Neural cell (in vitro differentiated cells): ENCODE measurements at regions not wholly inside any gene's neighbourhood (a gene's known extent, or its start where the extent isn't known, plus 50 kb on each side); places are given as distances from the start of the nearest gene placed in this dataset.

Experiments
- H2AFZ ChIP-seq: fragments of 200-600, 300-800 bp; sonication (generic), shearing (Covaris generic); 2 replicates; pipeline ENCODE4 v1.6.0; 2014; ENCODE audit warnings: low read depth, mild to moderate bottlenecking, antibody characterized with exemption, low read length, moderate library complexity
- H3F3A ChIP-seq: fragments of 200-600 bp; shearing (Covaris generic); 2 replicates; pipeline ENCODE4 v1.6.1; 2016; ENCODE audit warnings: mild to moderate bottlenecking, moderate library complexity, mixed read lengths, antibody characterized with exemption, low read length; ENCODE audit not compliant: insufficient read depth, poor library complexity, severe bottlenecking
- H3K27ac ChIP-seq: fragments of 200-600, 300-800 bp; sonication (generic), shearing (Covaris generic); 2 replicates; pipeline ENCODE4 v1.5.1; 2014; ENCODE audit warnings: mild to moderate bottlenecking, low read length, moderate library complexity
- H3K27me3 ChIP-seq: fragments of 300-800, 200-600 bp; sonication (generic), shearing (Covaris generic); 2 replicates; pipeline ENCODE4 v1.6.0; 2014; ENCODE audit warnings: mild to moderate bottlenecking, low read depth, low read length, moderate library complexity; ENCODE audit not compliant: insufficient read depth
- H3K36me3 ChIP-seq: fragments of 300-800, 200-600 bp; sonication (generic), shearing (Covaris generic); 2 replicates; pipeline ENCODE4 v1.5.1; 2014; ENCODE audit warnings: mild to moderate bottlenecking, antibody characterized with exemption, low read length, moderate library complexity; ENCODE audit not compliant: insufficient read depth
- H3K4me2 ChIP-seq: fragments of 300-800, 200-600 bp; sonication (generic), shearing (Covaris generic); 2 replicates; pipeline ENCODE4 v1.6.0; 2014; ENCODE audit warnings: mild to moderate bottlenecking, low read length
- H3K4me3 ChIP-seq: fragments of 300-800, 200-600 bp; sonication (generic), shearing (Covaris generic); 2 replicates; pipeline ENCODE4 v1.5.1; 2014; ENCODE audit warnings: mild to moderate bottlenecking, low read length, moderate library complexity
- H3K79me2 ChIP-seq: fragments of 200-600 bp; shearing (Covaris generic); replicated peaks from 2 replicates; pipeline ENCODE4 v1.6.0; 2014; ENCODE audit warnings: mild to moderate bottlenecking, low read length, moderate library complexity; ENCODE audit not compliant: insufficient read depth
- H3K9ac ChIP-seq: fragments of 300-800, 200-600 bp; sonication (generic), shearing (Covaris generic); 2 replicates; pipeline ENCODE4 v1.6.1; 2016; ENCODE audit warnings: mild to moderate bottlenecking, low read length, mixed read lengths
- H3K9me2 ChIP-seq: fragments of 200-600 bp; shearing (Covaris generic); 2 replicates; pipeline ENCODE4 v1.6.1; 2016; ENCODE audit warnings: mild to moderate bottlenecking, low read length, mixed read lengths; ENCODE audit not compliant: insufficient read depth
- H3K9me3 ChIP-seq: fragments of 200-600, 300-800 bp; sonication (generic), shearing (Covaris generic); 2 replicates; pipeline ENCODE4 v1.6.1; 2016; ENCODE audit warnings: mild to moderate bottlenecking, mixed run types, low read length, moderate library complexity, mixed read lengths
- H4K20me1 ChIP-seq: fragments of 200-600 bp; shearing (Covaris generic); 2 replicates; pipeline ENCODE4 v1.6.1; 2016; ENCODE audit warnings: mild to moderate bottlenecking, mixed run types; ENCODE audit not compliant: insufficient read depth
- EP300 ChIP-seq: fragments of 450-650 bp; conservative IDR thresholded peaks from 2 replicates; pipeline ENCODE4 v1.6.1; 2014; ENCODE audit warnings: antibody characterized with exemption, mild to moderate bottlenecking, moderate library complexity; ENCODE audit not compliant: poor library complexity, severe bottlenecking
- EZH2 ChIP-seq: fragments of 200-600, 300-800 bp; shearing (Covaris generic), sonication (generic); IDR thresholded peaks from 2 replicates; pipeline ENCODE4 v1.6.1; 2014; ENCODE audit warnings: antibody characterized with exemption, low read length, borderline replicate concordance, mild to moderate bottlenecking; ENCODE audit not compliant: insufficient read depth, poor library complexity, severe bottlenecking
- MXI1 ChIP-seq: fragments of 450-650 bp; conservative IDR thresholded peaks from 2 replicates; pipeline ENCODE4 v1.6.1; 2014; ENCODE audit warnings: antibody characterized with exemption, mild to moderate bottlenecking; ENCODE audit not compliant: poor library complexity, severe bottlenecking
- POLR2AphosphoS5 ChIP-seq: IDR thresholded peaks from 2 replicates; pipeline ENCODE4 v1.6.1; 2012
- RAD21 ChIP-seq: fragments of 450-650 bp; conservative IDR thresholded peaks from 2 replicates; pipeline ENCODE4 v1.6.1; 2014; ENCODE audit warnings: antibody characterized with exemption, mild to moderate bottlenecking, moderate library complexity
- SMC3 ChIP-seq: fragments of 450-650 bp; conservative IDR thresholded peaks from 2 replicates; pipeline ENCODE4 v1.6.1; 2014; ENCODE audit warnings: antibody characterized with exemption, mild to moderate bottlenecking, moderate library complexity; ENCODE audit not compliant: poor library complexity
- TAF1 ChIP-seq: IDR thresholded peaks from 2 replicates; pipeline ENCODE4 v1.6.1; 2012; ENCODE audit warnings: low read depth
- TF ChIP-seq, protein P1 (sequence below): fragments of 450-650 bp; IDR thresholded peaks from 2 replicates; pipeline ENCODE4 v1.5.1; 2014; ENCODE audit warnings: antibody characterized with exemption, mild to moderate bottlenecking, moderate library complexity; ENCODE audit not compliant: poor library complexity, severe bottlenecking
- TF ChIP-seq, protein P2 (sequence below): IDR thresholded peaks from 2 replicates; pipeline ENCODE4 v1.6.1; 2012; ENCODE audit warnings: borderline replicate concordance

DNA sequence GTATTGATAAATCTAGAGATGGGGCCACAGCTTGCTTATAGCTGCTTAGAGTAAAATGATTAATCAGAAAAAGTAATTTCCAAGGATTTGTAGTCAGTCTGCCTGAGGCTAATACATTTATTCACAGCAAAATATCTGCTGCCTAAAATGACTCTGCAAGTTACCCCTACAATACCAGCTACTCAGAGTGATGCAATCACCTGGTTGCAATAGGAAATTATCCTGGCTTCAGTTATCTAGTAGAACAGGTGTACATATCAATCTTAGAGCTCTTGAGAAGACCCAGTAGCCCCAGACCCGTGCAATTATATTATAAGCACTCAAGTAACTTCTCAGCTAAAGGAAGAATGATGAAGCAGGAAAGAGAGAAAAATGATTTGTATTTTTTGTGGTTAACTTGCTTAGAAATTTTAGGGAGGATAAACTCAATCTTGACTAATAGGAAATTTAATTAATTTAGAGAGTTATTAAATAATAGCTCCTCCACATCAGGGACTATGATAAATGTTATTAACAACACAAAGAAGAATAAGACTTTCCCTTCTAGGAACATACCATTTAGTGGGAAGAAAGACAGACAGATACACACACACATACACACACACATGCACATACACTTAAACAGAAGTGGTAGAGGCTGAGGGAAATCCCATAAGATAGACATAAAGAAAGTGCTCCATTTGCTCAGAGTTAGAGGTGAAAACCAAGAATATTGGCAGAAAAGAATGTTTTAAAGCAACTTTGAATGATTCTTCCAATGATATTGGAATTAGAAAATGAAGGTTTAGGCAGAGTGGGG, 140.4 kb upstream of the PRSS1 start:
- H3K79me2 ChIP-seq = no peaks in the 10 kb centered on the region
- H3K4me3 ChIP-seq = no peak overlapping the region
- no peak overlapping the region for H3K9ac ChIP-seq
- no peak for TF ChIP-seq RAD21
- TF ChIP-seq, protein P1, sequence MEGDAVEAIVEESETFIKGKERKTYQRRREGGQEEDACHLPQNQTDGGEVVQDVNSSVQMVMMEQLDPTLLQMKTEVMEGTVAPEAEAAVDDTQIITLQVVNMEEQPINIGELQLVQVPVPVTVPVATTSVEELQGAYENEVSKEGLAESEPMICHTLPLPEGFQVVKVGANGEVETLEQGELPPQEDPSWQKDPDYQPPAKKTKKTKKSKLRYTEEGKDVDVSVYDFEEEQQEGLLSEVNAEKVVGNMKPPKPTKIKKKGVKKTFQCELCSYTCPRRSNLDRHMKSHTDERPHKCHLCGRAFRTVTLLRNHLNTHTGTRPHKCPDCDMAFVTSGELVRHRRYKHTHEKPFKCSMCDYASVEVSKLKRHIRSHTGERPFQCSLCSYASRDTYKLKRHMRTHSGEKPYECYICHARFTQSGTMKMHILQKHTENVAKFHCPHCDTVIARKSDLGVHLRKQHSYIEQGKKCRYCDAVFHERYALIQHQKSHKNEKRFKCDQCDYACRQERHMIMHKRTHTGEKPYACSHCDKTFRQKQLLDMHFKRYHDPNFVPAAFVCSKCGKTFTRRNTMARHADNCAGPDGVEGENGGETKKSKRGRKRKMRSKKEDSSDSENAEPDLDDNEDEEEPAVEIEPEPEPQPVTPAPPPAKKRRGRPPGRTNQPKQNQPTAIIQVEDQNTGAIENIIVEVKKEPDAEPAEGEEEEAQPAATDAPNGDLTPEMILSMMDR = no peak
- no peak overlapping the region for H3K4me2 ChIP-seq
- H3K27me3 ChIP-seq = no peaks in the 10 kb centered on the region
- H2AFZ ChIP-seq = no peak overlapping the region
- no peaks in the 10 kb centered on the region for H3F3A ChIP-seq
- no peaks in the 10 kb centered on the region for H3K9me3 ChIP-seq
- H3K36me3 ChIP-seq = no peaks in the 10 kb centered on the region
- H4K20me1 ChIP-seq = no peaks in the 10 kb centered on the region
- no peaks in the 10 kb centered on the region for H3K9me2 ChIP-seq
- H3K27ac ChIP-seq = no peak overlapping the region

DNA sequence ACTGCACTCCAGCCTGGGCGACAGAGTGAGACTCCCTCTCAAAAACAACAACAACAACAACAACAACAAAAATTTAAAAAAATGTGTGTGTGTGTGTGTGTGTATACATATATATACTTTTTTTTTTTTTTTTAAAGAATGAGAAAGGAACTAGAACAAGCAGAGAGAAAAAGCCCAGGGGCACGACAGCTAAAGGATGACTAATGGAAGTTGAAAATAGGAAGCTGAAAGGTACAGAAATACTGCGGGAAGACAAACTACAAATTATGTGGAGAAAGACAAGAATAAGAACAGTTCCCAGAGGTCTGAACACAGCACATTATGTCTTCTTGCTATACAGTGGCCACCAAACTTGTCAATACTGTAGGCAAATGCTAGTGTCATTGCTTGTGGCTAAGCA, 141.9 kb upstream of the PRSS1 start:
- TF ChIP-seq SMC3 = no peak
- no peaks in the 10 kb centered on the region for H3K79me2 ChIP-seq

DNA sequence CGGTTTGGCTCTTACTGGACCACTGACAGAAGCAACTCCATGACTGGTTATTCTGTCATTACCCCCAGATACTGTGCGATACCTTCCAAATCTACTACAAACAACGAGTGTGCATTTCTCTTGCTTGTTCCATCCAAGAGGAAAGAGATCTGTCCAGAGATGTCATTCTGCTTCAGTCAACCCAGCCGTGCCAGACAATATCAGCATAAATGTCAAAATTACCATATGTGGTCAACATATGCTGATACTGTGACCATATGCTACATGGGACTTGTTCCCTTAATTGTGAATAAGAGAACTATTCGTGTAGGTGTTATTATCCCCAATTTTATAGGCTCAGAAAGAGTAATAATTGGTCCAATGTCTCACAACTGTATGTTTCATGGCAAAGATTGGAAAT, 143.2 kb upstream of the PRSS1 start:
- Histone ChIP-seq H3K9ac (no peak overlapping the region), H3K36me3 (no peaks in the 10 kb centered on the region), H3K79me2 (no peaks in the 10 kb centered on the region), H3K27me3 (no peaks in the 10 kb centered on the region), H3K9me2 (no peaks in the 10 kb centered on the region), H2AFZ (no peak overlapping the region), H3K4me2 (no peak overlapping the region), H3K4me3 (no peak overlapping the region), H3F3A (no peaks in the 10 kb centered on the region), H3K9me3 (no peaks in the 10 kb centered on the region), H3K27ac (no peak overlapping the region), H4K20me1 (no peaks in the 10 kb centered on the region)
- TF ChIP-seq POLR2AphosphoS5 (no peak), MXI1 (no peak), EP300 (no peak), EZH2 (no peak), RAD21 (no peak), SMC3 (no peak), TAF1 (no peak)
- TF ChIP-seq, protein P1 = no peak
- TF ChIP-seq, protein P2, sequence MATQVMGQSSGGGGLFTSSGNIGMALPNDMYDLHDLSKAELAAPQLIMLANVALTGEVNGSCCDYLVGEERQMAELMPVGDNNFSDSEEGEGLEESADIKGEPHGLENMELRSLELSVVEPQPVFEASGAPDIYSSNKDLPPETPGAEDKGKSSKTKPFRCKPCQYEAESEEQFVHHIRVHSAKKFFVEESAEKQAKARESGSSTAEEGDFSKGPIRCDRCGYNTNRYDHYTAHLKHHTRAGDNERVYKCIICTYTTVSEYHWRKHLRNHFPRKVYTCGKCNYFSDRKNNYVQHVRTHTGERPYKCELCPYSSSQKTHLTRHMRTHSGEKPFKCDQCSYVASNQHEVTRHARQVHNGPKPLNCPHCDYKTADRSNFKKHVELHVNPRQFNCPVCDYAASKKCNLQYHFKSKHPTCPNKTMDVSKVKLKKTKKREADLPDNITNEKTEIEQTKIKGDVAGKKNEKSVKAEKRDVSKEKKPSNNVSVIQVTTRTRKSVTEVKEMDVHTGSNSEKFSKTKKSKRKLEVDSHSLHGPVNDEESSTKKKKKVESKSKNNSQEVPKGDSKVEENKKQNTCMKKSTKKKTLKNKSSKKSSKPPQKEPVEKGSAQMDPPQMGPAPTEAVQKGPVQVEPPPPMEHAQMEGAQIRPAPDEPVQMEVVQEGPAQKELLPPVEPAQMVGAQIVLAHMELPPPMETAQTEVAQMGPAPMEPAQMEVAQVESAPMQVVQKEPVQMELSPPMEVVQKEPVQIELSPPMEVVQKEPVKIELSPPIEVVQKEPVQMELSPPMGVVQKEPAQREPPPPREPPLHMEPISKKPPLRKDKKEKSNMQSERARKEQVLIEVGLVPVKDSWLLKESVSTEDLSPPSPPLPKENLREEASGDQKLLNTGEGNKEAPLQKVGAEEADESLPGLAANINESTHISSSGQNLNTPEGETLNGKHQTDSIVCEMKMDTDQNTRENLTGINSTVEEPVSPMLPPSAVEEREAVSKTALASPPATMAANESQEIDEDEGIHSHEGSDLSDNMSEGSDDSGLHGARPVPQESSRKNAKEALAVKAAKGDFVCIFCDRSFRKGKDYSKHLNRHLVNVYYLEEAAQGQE = no peak

More for the DNA sequence above, 141.9 kb upstream of the PRSS1 start:
- Histone ChIP-seq H3K9me3 (no peaks in the 10 kb centered on the region), H3F3A (no peaks in the 10 kb centered on the region), H4K20me1 (no peaks in the 10 kb centered on the region), H3K4me2 (no peak overlapping the region), H3K4me3 (no peak overlapping the region), H3K36me3 (no peaks in the 10 kb centered on the region), H3K9ac (no peak overlapping the region), H2AFZ (no peak overlapping the region), H3K27me3 (no peaks in the 10 kb centered on the region), H3K9me2 (no peaks in the 10 kb centered on the region), H3K27ac (no peak overlapping the region)
